ENCODE measurements at regions not wholly inside any gene's neighbourhood (a gene's known extent, or its start where the extent isn't known, plus 50 kb on each side); places are given as distances from the start of the nearest gene placed in this dataset.

DNA sequence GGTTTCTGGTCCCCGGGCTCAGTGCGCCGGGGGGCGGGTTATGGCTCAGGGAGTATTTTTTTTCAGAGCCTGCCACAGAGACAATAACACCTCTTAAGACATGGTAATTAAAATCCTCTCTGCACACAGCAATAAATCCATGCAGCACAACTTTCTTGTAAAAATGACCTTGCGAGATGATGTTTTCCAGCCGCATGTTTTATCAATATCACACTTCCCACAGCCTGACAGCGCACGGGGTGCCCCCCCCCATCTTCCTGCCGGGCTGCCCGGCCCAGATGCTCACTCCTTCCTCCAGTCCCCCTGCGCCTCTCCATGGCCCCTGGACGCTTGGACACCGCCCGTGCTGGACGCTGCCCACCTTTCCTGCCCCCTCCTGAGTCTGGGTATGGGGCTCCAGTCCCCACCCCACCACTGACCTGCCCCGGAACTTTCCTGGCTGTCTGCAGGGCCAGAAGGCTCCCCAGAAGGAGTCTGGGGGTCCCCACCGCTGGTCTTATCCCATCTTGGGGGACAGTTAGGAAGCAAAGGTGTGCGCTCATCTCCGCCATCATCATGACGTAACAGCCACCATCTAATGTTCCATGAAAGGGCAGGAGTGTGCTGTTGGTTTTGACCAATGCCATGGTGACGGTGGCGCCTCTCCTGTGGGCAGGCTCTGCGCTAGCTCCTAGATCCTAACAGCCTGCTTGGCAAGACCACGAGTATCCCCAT lies 182.9 kb downstream of the KIF26A start:
- Histone ChIP-seq H3K27me3 (peaks cover 0 to 25% (median 7%) of the 10 kb centered on the region in 7 donors), H3K9me3 (no peaks in the 10 kb centered on the region), H3K27ac (no peak overlapping the region), H3K4me1 (peaks cover 0 to 20% (median 6%) of the 10 kb centered on the region in 9 donors), H3K4me3 (no peak overlapping the region), H3K36me3 (no peaks in the 10 kb centered on the region)
- TF ChIP-seq, protein P1, sequence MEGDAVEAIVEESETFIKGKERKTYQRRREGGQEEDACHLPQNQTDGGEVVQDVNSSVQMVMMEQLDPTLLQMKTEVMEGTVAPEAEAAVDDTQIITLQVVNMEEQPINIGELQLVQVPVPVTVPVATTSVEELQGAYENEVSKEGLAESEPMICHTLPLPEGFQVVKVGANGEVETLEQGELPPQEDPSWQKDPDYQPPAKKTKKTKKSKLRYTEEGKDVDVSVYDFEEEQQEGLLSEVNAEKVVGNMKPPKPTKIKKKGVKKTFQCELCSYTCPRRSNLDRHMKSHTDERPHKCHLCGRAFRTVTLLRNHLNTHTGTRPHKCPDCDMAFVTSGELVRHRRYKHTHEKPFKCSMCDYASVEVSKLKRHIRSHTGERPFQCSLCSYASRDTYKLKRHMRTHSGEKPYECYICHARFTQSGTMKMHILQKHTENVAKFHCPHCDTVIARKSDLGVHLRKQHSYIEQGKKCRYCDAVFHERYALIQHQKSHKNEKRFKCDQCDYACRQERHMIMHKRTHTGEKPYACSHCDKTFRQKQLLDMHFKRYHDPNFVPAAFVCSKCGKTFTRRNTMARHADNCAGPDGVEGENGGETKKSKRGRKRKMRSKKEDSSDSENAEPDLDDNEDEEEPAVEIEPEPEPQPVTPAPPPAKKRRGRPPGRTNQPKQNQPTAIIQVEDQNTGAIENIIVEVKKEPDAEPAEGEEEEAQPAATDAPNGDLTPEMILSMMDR (IDR thresholded peaks at IDR 0.05) = no peak
- DNase-seq = no peak
- intact Hi-C loops (cut with DNase I) = no loop called here
- 43% methylated on average over 24 of the region's 24 CpGs for WGBS, 2 donors
- ATAC-seq = peak in 7 of 8 donors; percentile 26 to 72 (median 61)

DNA sequence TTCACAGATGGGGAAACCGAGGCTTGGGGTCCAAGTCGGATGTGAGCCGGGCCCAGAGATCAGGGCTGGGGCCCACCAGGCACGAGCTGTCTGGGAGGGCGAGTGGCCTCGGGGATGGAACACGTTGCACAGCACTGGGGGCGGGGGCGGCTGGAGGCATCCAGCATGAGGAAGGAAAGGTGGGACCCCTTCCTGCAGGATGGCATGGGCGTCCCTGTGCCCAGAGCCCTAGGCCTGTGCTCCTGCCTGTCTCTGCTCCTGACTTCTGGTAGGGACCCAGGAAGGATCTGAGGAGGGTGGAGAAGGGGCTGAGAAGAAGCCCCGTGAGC lies 183.4 kb downstream of the KIF26A start:
- Histone ChIP-seq H3K27ac (no peak overlapping the region), H3K9me3 (no peaks in the 10 kb centered on the region), H3K36me3 (no peaks in the 10 kb centered on the region), H3K4me3 (no peak overlapping the region), H3K4me1 (peaks cover 0 to 20% (median 6%) of the 10 kb centered on the region in 9 donors), H3K27me3 (peaks cover 0 to 25% (median 7%) of the 10 kb centered on the region in 7 donors)
- TF ChIP-seq, protein P1 (IDR thresholded peaks at IDR 0.05) = no peak
- intact Hi-C loops (cut with DNase I) = no loop called here
- ATAC-seq (no peak), DNase-seq (no peak)
- WGBS, 2 donors = 89 to 92% methylated on average over 11 of the region's 11 CpGs

DNA sequence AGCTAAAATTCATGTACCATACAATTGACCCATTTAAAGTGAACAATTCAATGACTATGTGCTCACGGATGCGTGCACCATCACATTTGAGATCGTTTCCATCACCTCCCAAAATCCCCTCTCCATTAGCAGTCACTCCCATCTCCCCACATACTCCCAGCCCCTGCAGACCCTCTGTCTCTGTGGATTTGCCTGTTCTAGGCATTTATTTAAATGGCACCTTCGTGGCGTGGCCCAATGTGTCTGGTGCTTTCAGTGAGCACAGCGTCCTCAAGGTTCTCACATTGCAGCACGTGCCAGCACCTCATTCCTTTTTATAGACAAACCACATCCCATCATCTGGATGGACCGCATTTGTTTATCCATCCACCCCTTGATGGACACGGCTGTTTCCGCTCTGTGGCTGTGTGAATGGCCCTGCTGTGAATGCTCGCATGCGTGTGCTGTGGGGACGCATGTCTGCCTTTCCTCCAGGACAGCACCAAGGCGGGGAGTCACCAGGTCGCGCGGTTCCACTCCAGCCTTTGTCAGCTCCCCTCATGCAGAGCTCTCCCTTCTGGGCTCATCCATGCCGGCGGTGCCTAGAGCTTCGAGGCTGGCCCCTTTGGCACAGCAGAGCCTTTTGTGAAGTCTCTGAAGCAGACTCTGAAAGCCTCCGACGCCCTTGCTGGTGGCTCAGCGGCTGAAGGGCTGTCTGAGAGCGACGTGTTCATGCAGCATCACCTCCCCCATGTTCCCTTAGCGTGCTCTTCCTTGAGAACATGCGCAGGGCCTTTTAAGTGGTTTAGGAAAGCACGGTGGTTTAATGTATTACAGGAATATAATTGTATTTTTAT lies 184.4 kb downstream of the KIF26A start:
- Histone ChIP-seq H3K4me3 (no peak overlapping the region), H3K27ac (no peak overlapping the region), H3K27me3 (peaks cover 0 to 25% (median 7%) of the 10 kb centered on the region in 7 donors), H3K36me3 (no peaks in the 10 kb centered on the region), H3K9me3 (no peaks in the 10 kb centered on the region), H3K4me1 (peaks cover 0 to 20% (median 6%) of the 10 kb centered on the region in 9 donors)
- DNase-seq (no peak), ATAC-seq (no peak)
- WGBS, 2 donors = 76 to 79% methylated on average over 28 of the region's 28 CpGs
- intact Hi-C loops (cut with DNase I) = no loop called here
- TF ChIP-seq, protein P1 (IDR thresholded peaks at IDR 0.05) = no peak

DNA sequence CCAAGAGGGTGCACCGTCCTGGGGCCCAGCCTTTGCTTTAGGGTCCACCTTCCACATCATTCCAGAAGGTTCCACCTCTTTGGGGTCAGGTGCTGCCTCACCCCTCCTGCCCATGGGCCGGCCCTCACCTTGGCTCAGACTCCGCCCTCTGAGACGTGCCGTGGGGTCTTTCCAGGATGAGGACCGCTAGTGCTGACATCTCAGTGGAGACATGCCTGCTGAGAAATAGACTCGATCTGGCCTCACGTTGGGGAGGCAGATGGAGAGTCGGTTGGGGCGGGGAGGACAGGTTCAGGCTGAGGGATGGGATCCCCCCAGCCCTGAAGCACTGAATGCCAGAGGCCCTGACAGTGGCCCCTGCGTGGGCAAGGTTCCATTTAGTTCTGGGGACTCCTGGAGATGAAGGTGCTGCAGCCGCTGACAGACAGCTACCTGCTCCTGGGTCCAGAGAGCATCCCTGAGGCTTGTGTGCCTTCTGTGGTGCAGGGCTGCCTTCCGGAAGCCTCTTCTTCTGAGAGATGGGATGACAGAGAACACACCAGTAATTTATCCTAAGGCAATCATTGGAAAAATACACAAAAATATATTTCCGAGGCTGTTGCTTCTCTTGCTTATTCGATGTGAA lies 185.3 kb downstream of the KIF26A start:
- WGBS, 2 donors = 84 to 86% methylated on average over 15 of the region's 15 CpGs
- intact Hi-C loops (cut with DNase I) = no loop called here

More for the DNA sequence above, 185.3 kb downstream of the KIF26A start:
- peaks cover 0 to 23% (median 7%) of the 10 kb centered on the region in 7 donors for H3K27me3 ChIP-seq
- ATAC-seq = no peak
- peaks cover 0 to 21% (median 6%) of the 10 kb centered on the region in 9 donors for H3K4me1 ChIP-seq
- H3K27ac ChIP-seq = no peak overlapping the region
- DNase-seq = no peak
- H3K9me3 ChIP-seq = no peaks in the 10 kb centered on the region
- TF ChIP-seq, protein P1 (IDR thresholded peaks at IDR 0.05) = no peak
- H3K4me3 ChIP-seq = no peak overlapping the region
- no peaks in the 10 kb centered on the region for H3K36me3 ChIP-seq

Data from heart right ventricle (tissue), 16 donors.